ENCODE measurements at regions not wholly inside any gene's neighbourhood (a gene's known extent, or its start where the extent isn't known, plus 50 kb on each side); places are given as distances from the start of the nearest gene placed in this dataset.

- TF ChIP-seq ZNF274 (IDR thresholded peaks at IDR 0.05; ENCODE audit: low read depth, low read length) (no peak), YY1 (IDR thresholded peaks at IDR 0.05; ENCODE audit: insufficient read depth, insufficient read length) (no peak), SUZ12 (IDR thresholded peaks at IDR 0.05; ENCODE audit: extremely low read depth, insufficient read depth, insufficient read length) (no peak)
Measured at GRCh38 chr4:123516576-123516975, 120.0 kb downstream of the SPRY1 start.

Data from NT2/D1 (cell line).